GM21619 (cell line): ENCODE measurements at regions not wholly inside any gene's neighbourhood (a gene's known extent, or its start where the extent isn't known, plus 50 kb on each side); places are given as distances from the start of the nearest gene placed in this dataset.
A peak's percentile ranks its signal among the peaks of the same experiment; 100 is the strongest.

ENCODE experiments used
- ATAC-seq: cut with Tn5 transposase; IDR thresholded peaks from one replicate; pipeline ENCODE4 v1.9.1; 2021; ENCODE audit not compliant: unreplicated experiment

- no peak for ATAC-seq
These were observed 552.1 kb downstream of the TFEC start for GRCh38 chr7:115478426-115478825.

- no peak for ATAC-seq
These were observed 553.3 kb downstream of the TFEC start for GRCh38 chr7:115477193-115477651.

DNA sequence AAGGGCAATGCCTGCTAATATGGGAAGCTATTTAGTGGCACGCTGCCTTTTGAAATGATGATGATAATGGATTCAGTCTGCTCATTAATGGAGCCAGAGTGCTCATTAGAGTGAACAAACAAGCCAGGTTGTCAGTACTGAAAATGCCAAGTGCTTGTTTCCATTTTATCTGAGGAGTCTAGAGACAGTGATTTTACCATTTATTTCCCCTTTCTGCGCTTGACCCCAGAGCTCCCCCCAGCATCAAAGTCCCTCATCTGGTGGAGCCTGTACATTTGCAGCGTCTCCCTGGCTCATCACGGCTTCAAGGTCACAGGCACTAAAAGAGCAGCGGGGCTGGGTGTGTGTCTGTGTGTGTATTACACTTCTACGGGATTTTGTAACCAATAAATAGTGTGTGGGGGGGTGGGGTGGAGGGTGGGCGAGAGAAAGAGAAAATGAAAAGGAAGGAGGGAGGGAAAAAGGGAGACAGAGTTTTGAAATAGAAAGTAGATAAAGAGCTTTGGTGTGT, 553.8 kb downstream of the TFEC start:
- no peak for ATAC-seq

- ATAC-seq: no peak
These were observed 554.0 kb downstream of the MDFIC start for GRCh38 chr7:115475761-115476385.

- no peak for ATAC-seq
These were observed 553.3 kb downstream of the MDFIC start for GRCh38 chr7:115475206-115475605.

- ATAC-seq: no peak
These were observed 552.2 kb downstream of the MDFIC start for GRCh38 chr7:115474137-115474536.

DNA sequence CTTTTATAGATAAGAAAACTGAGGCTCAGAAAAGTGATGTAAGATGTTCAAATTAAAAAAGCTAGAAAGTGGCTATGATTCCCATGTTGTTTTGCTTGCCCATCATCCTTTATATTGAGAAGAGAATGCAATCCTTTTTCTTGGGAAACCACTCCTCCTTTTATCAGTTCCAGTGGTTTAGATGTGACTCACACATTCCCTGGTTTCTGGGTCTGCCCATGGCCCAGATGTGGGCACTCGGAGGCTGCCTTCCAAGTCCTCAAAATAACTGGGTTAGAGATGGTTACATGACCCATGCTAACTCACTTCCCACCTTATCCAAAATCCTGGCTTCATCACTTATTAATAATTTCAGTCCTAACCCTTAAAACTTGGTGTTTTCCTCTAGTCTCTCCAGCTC, 550.0 kb downstream of the MDFIC start:
- ATAC-seq: no peak

GRCh38 chr7:115462301-115463015, 540.6 kb downstream of the MDFIC start:
- no peak for ATAC-seq

DNA sequence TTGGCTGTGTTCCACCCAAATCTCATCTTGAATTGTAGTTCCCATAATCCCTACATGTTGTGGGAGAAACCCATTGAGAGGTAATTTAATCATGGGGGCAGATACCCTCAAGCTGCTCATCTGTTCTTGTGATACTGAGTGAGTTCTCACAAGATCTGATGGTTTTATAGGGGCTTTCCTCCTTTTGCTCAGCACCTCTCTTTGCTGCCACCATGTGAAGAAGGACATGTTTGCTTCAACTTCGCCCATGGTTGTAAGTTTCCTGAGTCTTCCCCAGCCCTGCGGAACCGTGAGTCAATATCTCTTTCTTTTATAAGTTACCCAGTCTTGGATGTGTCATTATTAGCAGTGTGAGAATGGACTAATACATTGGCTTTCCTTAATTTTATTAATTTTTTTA, 527.8 kb downstream of the MDFIC start:
- ATAC-seq: no peak

DNA sequence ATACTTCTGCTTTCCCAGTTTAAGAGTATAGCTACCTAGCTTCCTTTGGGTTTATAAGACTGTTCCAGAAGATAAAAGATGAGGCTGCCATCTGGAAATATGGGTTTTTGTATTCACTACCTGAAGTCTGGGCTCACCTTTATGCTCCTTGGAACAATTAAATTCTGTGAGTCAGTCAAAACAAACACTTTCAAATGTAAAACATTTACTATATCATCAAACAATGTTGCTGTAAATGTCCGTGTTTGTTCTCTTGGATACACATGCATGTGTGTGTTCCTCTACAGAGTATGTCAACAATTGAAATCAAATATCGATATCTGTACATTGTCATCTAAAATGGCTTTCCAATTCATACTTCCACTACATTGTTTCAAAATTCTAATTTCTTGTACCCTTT, 525.6 kb downstream of the MDFIC start:
- ATAC-seq: no peak

DNA sequence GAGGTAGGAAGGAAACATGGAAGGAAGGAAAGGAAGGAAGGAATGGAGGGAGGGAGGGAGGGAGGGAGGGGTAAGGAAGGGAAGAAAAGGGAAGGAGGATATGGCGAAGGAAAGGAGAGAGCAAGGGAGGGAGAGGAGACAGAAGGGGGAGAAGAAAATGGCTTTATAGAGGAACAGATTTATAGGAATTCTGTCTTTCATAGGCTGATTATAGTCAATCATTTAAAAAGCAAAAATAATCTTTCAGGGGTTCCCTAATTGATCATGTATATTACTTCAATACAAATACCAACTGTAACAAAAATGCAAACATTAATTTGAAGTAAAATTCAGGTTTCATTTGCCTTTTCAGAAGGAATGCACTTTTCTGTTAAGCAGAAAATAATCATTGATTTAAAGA, 519.1 kb downstream of the MDFIC start:
- ATAC-seq: no peak

GRCh38 chr7:115435178-115435577, 513.3 kb downstream of the MDFIC start:
- peak; percentile 93 for ATAC-seq

GRCh38 chr7:115429918-115430317, 508.0 kb downstream of the MDFIC start:
- ATAC-seq: no peak

DNA sequence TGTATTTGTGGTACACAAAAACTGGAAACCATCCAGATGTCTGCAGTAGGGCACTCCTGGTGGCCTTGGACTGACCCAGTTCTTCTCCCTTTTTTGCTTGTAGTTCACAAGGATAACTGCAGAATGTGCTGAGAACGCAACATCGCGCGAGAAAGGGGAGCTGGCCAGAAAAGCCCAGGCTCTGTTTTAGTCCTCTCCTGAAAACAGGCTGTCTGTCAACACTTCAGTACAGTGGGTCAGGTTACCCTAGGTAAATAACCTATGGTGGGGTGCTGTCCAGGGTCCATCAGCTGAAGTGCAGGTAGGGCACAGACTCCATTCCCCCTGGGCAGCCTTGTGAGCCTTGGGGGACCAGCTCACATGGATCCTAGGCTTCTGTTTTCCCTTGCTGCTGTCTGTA, 495.8 kb downstream of the MDFIC start:
- ATAC-seq: no peak

DNA sequence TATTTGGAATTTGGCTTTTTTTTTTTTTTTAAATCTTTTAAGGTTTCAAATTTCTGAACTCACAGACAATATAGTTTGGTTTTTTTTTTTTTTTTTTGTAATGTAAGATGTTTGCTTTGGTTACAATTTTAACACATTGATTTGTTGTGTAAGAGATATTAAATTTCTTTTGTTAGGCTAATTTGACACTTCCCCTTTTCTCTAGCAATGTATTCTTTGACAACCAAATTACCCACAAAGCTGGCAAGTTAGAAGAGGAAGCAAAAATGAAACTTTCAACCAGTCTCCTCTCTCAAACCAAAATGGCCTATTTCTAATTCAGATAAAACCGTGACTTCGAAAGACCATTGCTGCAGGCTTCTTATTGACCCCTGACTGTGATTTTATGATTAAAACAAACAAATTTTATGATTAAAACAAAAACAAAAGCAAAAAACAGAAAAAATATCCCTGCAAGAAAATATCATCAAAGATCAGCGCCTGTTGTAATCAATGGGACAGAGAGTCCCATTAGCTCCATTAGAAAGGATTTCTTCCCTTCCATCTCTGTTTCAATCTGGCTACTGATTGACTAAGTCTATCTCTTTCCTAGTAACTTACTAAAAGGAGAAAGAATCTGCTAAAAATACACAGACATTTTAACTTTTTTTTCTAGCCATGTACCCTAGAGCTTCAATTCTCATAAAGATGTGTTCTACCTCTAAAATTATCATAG, 489.2 kb downstream of the MDFIC start:
- peak; percentile 87 for ATAC-seq

DNA sequence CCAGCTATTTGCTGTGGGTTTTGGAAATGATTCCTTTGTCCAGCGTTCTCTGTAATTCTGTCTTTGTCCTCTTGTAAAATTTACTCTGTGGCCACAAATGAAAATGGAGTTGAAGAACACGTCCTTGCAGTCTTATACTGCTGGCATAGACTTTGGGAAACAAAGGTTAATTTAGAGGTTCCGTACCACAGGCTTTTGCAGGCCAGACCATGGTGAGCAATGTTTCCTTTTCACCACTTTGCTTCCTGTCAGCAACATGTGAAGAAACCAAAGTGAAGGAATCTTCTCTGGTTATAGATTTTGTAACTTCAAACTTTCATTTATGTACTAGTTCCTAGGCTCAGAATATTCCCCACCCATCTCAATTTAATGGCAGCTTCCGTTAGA, 488.5 kb downstream of the MDFIC start:
- ATAC-seq: no peak

DNA sequence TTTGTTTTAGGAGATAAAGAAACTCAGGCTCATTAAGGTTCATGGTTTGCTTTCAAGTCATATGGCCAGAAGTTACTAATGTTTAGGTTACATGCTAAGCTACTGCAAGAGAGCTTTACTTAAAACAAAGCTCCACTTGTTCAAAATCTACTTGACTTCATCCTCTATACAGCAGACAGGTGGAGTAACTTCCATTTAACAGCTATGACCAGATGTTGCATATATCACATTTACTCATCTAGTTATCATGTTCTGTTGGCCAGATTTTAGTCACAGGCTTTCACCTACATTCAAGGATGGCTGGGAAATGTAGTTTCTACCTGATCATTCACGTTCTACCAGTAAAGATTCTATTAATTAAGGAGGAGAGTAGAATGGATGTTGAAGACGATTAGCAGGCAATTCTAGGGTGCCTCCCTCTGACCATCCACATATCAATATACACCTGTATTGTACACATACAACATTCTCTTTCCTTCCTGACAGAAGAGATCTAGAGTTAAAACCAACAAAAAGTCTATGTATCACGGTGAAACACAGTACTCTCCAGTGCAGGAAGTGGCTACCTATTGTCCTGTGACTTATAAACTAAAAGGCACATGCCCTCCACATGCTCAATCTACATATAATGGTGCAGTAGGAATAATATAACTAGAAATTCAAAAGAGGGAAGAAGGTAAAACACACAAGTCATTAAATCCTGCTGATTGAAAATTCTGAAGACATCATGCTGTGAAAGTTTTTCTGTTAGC, 488.0 kb downstream of the MDFIC start:
- ATAC-seq: no peak

- no peak for ATAC-seq
These were observed 484.3 kb downstream of the MDFIC start for GRCh38 chr7:115406219-115406618.

GRCh38 chr7:115387137-115387536, 465.2 kb downstream of the MDFIC start:
- no peak for ATAC-seq

DNA sequence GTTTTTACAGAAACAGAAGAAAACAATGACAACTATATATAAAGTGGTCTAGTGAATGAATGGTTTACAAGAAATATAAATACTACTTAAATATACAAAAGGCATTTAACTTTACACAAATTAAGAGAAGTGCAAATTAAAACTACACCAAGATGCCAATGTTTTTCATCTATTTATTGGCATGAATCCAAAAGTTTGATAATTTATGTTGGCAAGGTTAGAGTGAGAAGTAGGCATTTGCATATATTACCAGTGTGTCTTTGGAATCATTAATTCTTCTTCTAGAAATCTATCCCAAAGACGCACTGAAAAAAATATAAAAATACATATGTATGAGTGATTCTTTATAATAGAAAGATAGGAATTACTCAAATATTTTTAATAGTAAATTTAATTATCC, 457.4 kb downstream of the MDFIC start:
- ATAC-seq: no peak

GRCh38 chr7:115368998-115369397, 447.1 kb downstream of the MDFIC start:
- peak; percentile 70 for ATAC-seq
